ENCODE measurements at regions not wholly inside any gene's neighbourhood (a gene's known extent, or its start where the extent isn't known, plus 50 kb on each side); places are given as distances from the start of the nearest gene placed in this dataset.

GRCh38 chr7:91776171-91776570, 104.3 kb downstream of the MTERF1 start:
- no peak overlapping the region for H3K27ac ChIP-seq
- H3K4me3 ChIP-seq = no peak overlapping the region
- no peak for DNase-seq
- H3K27me3 ChIP-seq = no peaks in the 10 kb centered on the region
- H3K36me3 ChIP-seq = no peaks in the 10 kb centered on the region
- no peaks in the 10 kb centered on the region for H3K4me1 ChIP-seq
- no peak for TF ChIP-seq POLR2A (IDR thresholded peaks at IDR 0.05)
- TF ChIP-seq, protein P1, sequence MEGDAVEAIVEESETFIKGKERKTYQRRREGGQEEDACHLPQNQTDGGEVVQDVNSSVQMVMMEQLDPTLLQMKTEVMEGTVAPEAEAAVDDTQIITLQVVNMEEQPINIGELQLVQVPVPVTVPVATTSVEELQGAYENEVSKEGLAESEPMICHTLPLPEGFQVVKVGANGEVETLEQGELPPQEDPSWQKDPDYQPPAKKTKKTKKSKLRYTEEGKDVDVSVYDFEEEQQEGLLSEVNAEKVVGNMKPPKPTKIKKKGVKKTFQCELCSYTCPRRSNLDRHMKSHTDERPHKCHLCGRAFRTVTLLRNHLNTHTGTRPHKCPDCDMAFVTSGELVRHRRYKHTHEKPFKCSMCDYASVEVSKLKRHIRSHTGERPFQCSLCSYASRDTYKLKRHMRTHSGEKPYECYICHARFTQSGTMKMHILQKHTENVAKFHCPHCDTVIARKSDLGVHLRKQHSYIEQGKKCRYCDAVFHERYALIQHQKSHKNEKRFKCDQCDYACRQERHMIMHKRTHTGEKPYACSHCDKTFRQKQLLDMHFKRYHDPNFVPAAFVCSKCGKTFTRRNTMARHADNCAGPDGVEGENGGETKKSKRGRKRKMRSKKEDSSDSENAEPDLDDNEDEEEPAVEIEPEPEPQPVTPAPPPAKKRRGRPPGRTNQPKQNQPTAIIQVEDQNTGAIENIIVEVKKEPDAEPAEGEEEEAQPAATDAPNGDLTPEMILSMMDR (IDR thresholded peaks at IDR 0.05) = no peak
- H3K9me3 ChIP-seq = no peaks in the 10 kb centered on the region
- intact Hi-C loops (cut with DNase I; ENCODE audit: low total_unique reads) = no loop called here

GRCh38 chr7:91777522-91777921, 103.0 kb downstream of the MTERF1 start:
- Histone ChIP-seq H3K9me3 (no peaks in the 10 kb centered on the region), H3K27me3 (no peaks in the 10 kb centered on the region), H3K27ac (no peak overlapping the region), H3K36me3 (no peaks in the 10 kb centered on the region), H3K4me3 (no peak overlapping the region), H3K4me1 (no peaks in the 10 kb centered on the region)
- intact Hi-C loops (cut with DNase I; ENCODE audit: low total_unique reads) = no loop called here
- TF ChIP-seq POLR2A (IDR thresholded peaks at IDR 0.05) = no peak
- TF ChIP-seq, protein P1 (IDR thresholded peaks at IDR 0.05) = no peak
- DNase-seq = no peak

GRCh38 chr7:91778416-91778815, 102.1 kb downstream of the MTERF1 start:
- intact Hi-C loops (cut with DNase I; ENCODE audit: low total_unique reads) = no loop called here
- no peaks in the 10 kb centered on the region for H3K9me3 ChIP-seq
- no peak overlapping the region for H3K4me3 ChIP-seq
- no peaks in the 10 kb centered on the region for H3K4me1 ChIP-seq
- TF ChIP-seq, protein P1 (IDR thresholded peaks at IDR 0.05) = no peak
- TF ChIP-seq POLR2A (IDR thresholded peaks at IDR 0.05) = no peak
- H3K27ac ChIP-seq = no peak overlapping the region
- no peaks in the 10 kb centered on the region for H3K27me3 ChIP-seq
- no peak for DNase-seq
- no peaks in the 10 kb centered on the region for H3K36me3 ChIP-seq

- H3K27me3 ChIP-seq = no peaks in the 10 kb centered on the region
- H3K4me3 ChIP-seq = no peak overlapping the region
- TF ChIP-seq, protein P1 (IDR thresholded peaks at IDR 0.05) = no peak
- no peaks in the 10 kb centered on the region for H3K36me3 ChIP-seq
- H3K4me1 ChIP-seq = no peaks in the 10 kb centered on the region
- H3K9me3 ChIP-seq = no peaks in the 10 kb centered on the region
- no peak for DNase-seq
- H3K27ac ChIP-seq = no peak overlapping the region
- intact Hi-C loops (cut with DNase I; ENCODE audit: low total_unique reads) = no loop called here
Observed at GRCh38 chr7:91780521-91780920, 100.0 kb downstream of the MTERF1 start.

- H3K4me3 ChIP-seq = no peak overlapping the region
- intact Hi-C loops (cut with DNase I; ENCODE audit: low total_unique reads) = no loop called here
- no peaks in the 10 kb centered on the region for H3K36me3 ChIP-seq
- TF ChIP-seq, protein P1 (IDR thresholded peaks at IDR 0.05) = peak in 2 of 4 experiments; percentile 30 to 43
- TF ChIP-seq POLR2A (IDR thresholded peaks at IDR 0.05) = no peak
- H3K27me3 ChIP-seq = no peaks in the 10 kb centered on the region
- H3K27ac ChIP-seq = no peak overlapping the region
- DNase-seq = no peak
- no peaks in the 10 kb centered on the region for H3K4me1 ChIP-seq
- H3K9me3 ChIP-seq = no peaks in the 10 kb centered on the region
Observed at GRCh38 chr7:91784469-91784868, 96.0 kb downstream of the MTERF1 start.
